ENCODE measurements at regions not wholly inside any gene's neighbourhood (a gene's known extent, or its start where the extent isn't known, plus 50 kb on each side); places are given as distances from the start of the nearest gene placed in this dataset.

GRCh38 chr6:74130641-74131040 is 434.6 kb downstream of the CD109 start:
- no peak for FAIRE-seq
- TF ChIP-seq, protein P1, sequence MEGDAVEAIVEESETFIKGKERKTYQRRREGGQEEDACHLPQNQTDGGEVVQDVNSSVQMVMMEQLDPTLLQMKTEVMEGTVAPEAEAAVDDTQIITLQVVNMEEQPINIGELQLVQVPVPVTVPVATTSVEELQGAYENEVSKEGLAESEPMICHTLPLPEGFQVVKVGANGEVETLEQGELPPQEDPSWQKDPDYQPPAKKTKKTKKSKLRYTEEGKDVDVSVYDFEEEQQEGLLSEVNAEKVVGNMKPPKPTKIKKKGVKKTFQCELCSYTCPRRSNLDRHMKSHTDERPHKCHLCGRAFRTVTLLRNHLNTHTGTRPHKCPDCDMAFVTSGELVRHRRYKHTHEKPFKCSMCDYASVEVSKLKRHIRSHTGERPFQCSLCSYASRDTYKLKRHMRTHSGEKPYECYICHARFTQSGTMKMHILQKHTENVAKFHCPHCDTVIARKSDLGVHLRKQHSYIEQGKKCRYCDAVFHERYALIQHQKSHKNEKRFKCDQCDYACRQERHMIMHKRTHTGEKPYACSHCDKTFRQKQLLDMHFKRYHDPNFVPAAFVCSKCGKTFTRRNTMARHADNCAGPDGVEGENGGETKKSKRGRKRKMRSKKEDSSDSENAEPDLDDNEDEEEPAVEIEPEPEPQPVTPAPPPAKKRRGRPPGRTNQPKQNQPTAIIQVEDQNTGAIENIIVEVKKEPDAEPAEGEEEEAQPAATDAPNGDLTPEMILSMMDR (IDR thresholded peaks at IDR 0.05; ENCODE audit: insufficient read depth, missing control alignments): no peak
- no peak for DNase-seq (ENCODE audit: insufficient read length, low spot score)

DNA sequence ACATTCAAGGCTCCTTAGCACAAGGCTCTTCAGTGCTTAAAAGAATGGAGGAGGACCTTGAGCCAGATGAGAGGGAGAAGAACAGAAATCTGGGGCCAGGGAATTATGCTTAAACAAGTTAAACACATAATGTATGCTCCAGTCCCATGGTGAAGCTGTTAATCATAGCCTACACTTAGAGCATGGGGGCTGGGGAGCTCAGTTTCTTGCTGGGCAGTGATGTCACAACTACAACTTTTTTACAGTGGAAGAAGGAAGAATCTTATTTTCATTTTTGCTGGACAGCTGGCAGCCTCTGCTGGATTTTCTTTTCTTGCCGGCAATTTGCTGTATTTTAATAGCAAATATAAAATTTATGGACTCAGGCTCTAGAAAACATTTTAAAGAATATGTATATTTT is 432.5 kb downstream of the CD109 start:
- no peak for DNase-seq (ENCODE audit: insufficient read length, low spot score)
- TF ChIP-seq, protein P1 (IDR thresholded peaks at IDR 0.05; ENCODE audit: insufficient read depth, missing control alignments): no peak
- FAIRE-seq: no peak

- no peak for FAIRE-seq
- no peak for DNase-seq (ENCODE audit: insufficient read length, low spot score)
- TF ChIP-seq, protein P1 (IDR thresholded peaks at IDR 0.05; ENCODE audit: insufficient read depth, missing control alignments): no peak
These were observed 421.1 kb downstream of the CD109 start for GRCh38 chr6:74117113-74117512.

DNA sequence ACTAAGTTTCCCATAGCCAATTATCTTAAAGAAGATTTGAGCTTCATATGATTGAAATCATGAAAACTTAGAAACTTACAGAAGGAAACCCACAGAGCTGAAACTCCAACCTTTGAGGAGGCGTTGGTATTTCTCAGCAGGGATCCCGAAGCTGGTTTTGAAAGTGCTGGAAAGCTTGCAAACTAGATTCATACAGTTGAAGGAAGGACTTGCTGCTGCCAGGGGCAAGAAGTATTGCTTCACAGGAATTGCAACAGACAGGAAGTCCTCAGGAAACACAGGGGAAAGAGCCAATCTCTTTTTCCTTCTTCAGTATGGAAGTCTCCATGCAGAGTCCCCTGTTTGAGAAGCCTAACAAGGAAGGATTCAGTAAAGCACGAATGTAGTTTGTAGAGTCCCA is 419.7 kb downstream of the CD109 start:
- no peak for FAIRE-seq
- DNase-seq (ENCODE audit: insufficient read length, low spot score): no peak
- TF ChIP-seq, protein P1 (IDR thresholded peaks at IDR 0.05; ENCODE audit: insufficient read depth, missing control alignments): no peak

GRCh38 chr6:74114428-74114827 is 418.4 kb downstream of the CD109 start:
- DNase-seq (ENCODE audit: insufficient read length, low spot score) (no peak), FAIRE-seq (no peak)
- TF ChIP-seq, protein P1 (IDR thresholded peaks at IDR 0.05; ENCODE audit: insufficient read depth, missing control alignments): no peak

DNA sequence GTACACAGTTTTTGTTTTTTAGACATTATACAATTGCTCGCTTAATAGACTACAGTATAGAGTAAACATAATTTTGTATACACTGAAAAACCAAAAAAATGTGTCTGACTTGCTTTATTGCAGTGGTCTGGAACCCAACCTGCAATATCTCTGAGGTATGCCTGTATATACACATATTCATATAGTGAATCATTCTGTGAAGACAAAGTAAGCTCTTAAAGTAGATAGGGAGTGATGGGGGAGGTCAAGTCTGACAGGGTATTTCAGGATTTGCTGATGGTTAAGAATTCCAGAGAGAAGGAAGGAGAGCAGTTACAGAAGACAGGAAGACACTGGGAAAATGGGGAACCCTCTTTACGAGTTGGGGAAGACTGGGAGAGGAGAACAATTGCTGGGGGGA is 417.9 kb downstream of the CD109 start:
- DNase-seq (ENCODE audit: insufficient read length, low spot score) (no peak), FAIRE-seq (no peak)

DNA sequence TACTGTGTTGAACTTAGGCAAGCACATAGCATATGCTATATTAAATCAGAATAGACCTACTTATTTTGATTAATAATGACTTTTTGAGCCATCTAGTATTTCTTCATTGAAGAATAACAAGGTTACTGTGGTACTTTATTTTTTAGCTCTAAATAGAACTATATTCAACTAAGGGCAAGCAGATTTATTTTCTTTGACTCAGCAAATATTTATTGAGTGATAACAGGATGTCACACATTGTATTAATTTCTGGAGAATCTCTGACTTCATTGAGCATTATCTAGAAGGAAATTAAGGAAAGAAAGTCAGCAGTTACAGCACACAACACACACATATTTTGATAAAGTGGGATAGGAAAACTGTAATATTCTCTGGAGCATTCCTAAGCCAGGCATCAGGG is 407.4 kb downstream of the CD109 start:
- FAIRE-seq: no peak
- TF ChIP-seq, protein P1 (IDR thresholded peaks at IDR 0.05; ENCODE audit: insufficient read depth, missing control alignments): no peak
- no peak for DNase-seq (ENCODE audit: insufficient read length, low spot score)

More for the DNA sequence above, 417.9 kb downstream of the CD109 start:
- TF ChIP-seq, protein P1 (IDR thresholded peaks at IDR 0.05; ENCODE audit: insufficient read depth, missing control alignments): no peak

All from D721Med (cell line).